HK-2 (cell line): ENCODE measurements at regions not wholly inside any gene's neighbourhood (a gene's known extent, or its start where the extent isn't known, plus 50 kb on each side); places are given as distances from the start of the nearest gene placed in this dataset.

Experiments used
- DNase-seq: peaks from one replicate; pipeline ENCODE4 v3.0.0-alpha.2; 2018; ENCODE audit not compliant: unreplicated experiment

DNA sequence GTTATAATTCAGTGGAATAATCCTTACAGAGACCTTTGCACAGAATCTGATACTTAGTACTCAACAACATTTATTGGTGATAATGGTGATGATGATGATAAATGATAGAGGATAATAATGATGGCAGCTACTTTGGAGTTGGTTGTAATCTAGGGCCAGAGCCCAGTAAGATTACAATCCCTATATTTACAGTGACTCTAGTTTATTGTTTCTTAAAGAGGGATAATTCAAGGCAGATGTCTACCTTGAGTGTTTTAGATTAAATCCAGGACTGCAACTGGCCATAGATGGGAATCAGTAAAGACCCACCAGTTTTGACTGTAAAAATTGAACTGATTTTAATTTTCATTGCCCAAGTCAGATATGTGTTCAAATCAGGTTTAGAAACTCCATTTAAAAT is 813.9 kb upstream of the CNTNAP5 start:
- DNase-seq, result no peak

GRCh38 chr2:123245156-123245555 is 779.9 kb upstream of the CNTNAP5 start:
- DNase-seq, result no peak

GRCh38 chr2:123258877-123259539 is 766.1 kb upstream of the CNTNAP5 start:
- DNase-seq, result no peak

- DNase-seq, result no peak
Measured at GRCh38 chr2:123262856-123263255, 762.2 kb upstream of the CNTNAP5 start.

GRCh38 chr2:123283431-123283830 is 741.7 kb upstream of the CNTNAP5 start:
- DNase-seq, result no peak

- DNase-seq, result no peak
Measured at GRCh38 chr2:123303731-123304130, 721.4 kb upstream of the CNTNAP5 start.
